SU-DHL-6 (cell line): ENCODE measurements at regions not wholly inside any gene's neighbourhood (a gene's known extent, or its start where the extent isn't known, plus 50 kb on each side); places are given as distances from the start of the nearest gene placed in this dataset.

Experiments used
- CTCF ChIP-seq: fragments of 200-600 bp; sonication (generic); IDR thresholded peaks from one replicate; pipeline ENCODE4 v1.5.1; 2017; ENCODE audit warnings: antibody characterized with exemption, mild to moderate bottlenecking, low read length, moderate library complexity; ENCODE audit not compliant: insufficient read depth, poor library complexity, severe bottlenecking
- EZH2phosphoT487 ChIP-seq: fragments of 200-600 bp; sonication (generic), shearing (Covaris generic); conservative IDR thresholded peaks from 2 replicates; pipeline ENCODE4 v1.6.1; 2018; ENCODE audit warnings: mild to moderate bottlenecking, antibody characterized with exemption, low read length, moderate library complexity, mixed read lengths

- no peak for TF ChIP-seq CTCF
- no peak for TF ChIP-seq EZH2phosphoT487
Observed at GRCh38 chr11:109739379-109739778, 317.4 kb downstream of the C11orf87 start.
